HCT116 (cell line): ENCODE measurements at regions not wholly inside any gene's neighbourhood (a gene's known extent, or its start where the extent isn't known, plus 50 kb on each side); places are given as distances from the start of the nearest gene placed in this dataset.

ENCODE experiments used
- POLR2A ChIP-seq: IDR thresholded peaks from 2 replicates; pipeline ENCODE4 v1.7.0; 2011; ENCODE audit warnings: borderline replicate concordance; ENCODE audit not compliant: insufficient read depth, insufficient read length; ENCODE audit errors: extremely low read depth
- POLR2AphosphoS5 ChIP-seq: IDR thresholded peaks from 2 replicates; pipeline ENCODE4 v1.6.1; 2011; ENCODE audit warnings: mild to moderate bottlenecking, low read depth, low read length, moderate library complexity
- TF ChIP-seq, protein P1 (sequence below), 3 experiments: fragments of 200-600 bp in 1 of 3; sonication (generic) in 1 of 3; IDR thresholded peaks in 2 of 3; conservative IDR thresholded peaks in 1 of 3; 2 replicates each; pipeline ENCODE4 v1.5.1; 2012 to 2017; ENCODE audit warnings: low read depth in 2 of 3, low read length in 2 of 3, antibody characterized with exemption in 1 of 3, borderline replicate concordance in 1 of 3, control low read depth in 1 of 3, mild to moderate bottlenecking in 1 of 3, mixed read lengths in 1 of 3, mixed run types in 1 of 3, moderate library complexity in 1 of 3; ENCODE audit not compliant: insufficient read depth in 1 of 3
- TF ChIP-seq, protein P2 (sequence below): IDR thresholded peaks from 2 replicates; pipeline ENCODE4 v1.6.1; 2012

DNA sequence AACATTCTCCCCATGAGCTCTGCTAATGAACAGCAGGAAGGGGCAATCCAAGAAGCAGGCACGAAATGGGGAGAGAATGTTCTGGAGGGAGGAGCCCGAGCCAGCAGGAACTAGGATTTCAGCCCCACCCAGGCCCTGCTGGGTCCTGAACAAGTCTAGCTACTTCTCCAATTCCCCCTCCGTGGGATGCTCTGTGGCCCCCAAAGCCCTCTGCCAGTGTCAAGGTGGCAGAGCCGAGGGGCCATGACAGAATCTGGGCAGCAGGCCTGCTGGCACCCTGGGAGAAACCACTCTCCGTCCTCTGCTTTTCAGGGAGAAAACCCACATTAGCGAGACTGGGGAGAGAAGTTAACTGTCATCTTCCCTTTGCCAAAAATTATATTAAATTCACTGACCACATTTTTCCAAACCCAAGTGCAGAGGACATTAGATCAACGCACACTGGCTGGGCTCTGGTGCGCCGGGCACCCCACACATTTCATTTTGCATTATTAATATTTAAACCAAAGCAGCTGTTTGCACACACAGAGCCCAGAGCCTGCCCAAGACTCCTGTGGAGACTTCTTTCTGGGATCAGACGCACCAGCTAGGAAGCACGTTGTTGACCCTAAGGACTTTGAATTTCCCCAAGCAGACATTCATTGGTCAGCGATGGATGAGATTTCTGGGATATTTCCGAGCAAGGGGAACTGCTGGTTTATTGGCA, 80.2 kb upstream of the PKDCC start:
- TF ChIP-seq POLR2AphosphoS5, result no peak
- TF ChIP-seq, protein P1, sequence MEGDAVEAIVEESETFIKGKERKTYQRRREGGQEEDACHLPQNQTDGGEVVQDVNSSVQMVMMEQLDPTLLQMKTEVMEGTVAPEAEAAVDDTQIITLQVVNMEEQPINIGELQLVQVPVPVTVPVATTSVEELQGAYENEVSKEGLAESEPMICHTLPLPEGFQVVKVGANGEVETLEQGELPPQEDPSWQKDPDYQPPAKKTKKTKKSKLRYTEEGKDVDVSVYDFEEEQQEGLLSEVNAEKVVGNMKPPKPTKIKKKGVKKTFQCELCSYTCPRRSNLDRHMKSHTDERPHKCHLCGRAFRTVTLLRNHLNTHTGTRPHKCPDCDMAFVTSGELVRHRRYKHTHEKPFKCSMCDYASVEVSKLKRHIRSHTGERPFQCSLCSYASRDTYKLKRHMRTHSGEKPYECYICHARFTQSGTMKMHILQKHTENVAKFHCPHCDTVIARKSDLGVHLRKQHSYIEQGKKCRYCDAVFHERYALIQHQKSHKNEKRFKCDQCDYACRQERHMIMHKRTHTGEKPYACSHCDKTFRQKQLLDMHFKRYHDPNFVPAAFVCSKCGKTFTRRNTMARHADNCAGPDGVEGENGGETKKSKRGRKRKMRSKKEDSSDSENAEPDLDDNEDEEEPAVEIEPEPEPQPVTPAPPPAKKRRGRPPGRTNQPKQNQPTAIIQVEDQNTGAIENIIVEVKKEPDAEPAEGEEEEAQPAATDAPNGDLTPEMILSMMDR (IDR thresholded peaks at IDR 0.05 in 2 of 3, conservative IDR thresholded peaks at IDR 0.05 in 1 of 3; ENCODE audit: borderline replicate concordance in 1 of 3, insufficient read depth in 1 of 3, low read depth in 2 of 3, low read length in 2 of 3), result no peak
- TF ChIP-seq POLR2A, result no peak
- TF ChIP-seq, protein P2, sequence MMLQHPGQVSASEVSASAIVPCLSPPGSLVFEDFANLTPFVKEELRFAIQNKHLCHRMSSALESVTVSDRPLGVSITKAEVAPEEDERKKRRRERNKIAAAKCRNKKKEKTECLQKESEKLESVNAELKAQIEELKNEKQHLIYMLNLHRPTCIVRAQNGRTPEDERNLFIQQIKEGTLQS, result no peak
